OCI-LY1 (cell line): ENCODE measurements at regions not wholly inside any gene's neighbourhood (a gene's known extent, or its start where the extent isn't known, plus 50 kb on each side); places are given as distances from the start of the nearest gene placed in this dataset.

Experiments used
- EZH2 ChIP-seq: fragments of 200-600 bp; sonication (generic), shearing (Covaris generic); IDR thresholded peaks from 2 replicates; pipeline ENCODE4 v1.8.0; 2017; ENCODE audit warnings: borderline replicate concordance, mixed run types, mild to moderate bottlenecking, antibody characterized with exemption, low read length, moderate library complexity, mixed read lengths
- TF ChIP-seq, protein P1 (sequence below): fragments of 200-600 bp; sonication (generic), shearing (Covaris generic); IDR thresholded peaks from 2 replicates; pipeline ENCODE4 v1.5.1; 2017; ENCODE audit warnings: mild to moderate bottlenecking, antibody characterized with exemption, low read length, moderate library complexity, mixed read lengths

- TF ChIP-seq EZH2 = no peak
- TF ChIP-seq, protein P1, sequence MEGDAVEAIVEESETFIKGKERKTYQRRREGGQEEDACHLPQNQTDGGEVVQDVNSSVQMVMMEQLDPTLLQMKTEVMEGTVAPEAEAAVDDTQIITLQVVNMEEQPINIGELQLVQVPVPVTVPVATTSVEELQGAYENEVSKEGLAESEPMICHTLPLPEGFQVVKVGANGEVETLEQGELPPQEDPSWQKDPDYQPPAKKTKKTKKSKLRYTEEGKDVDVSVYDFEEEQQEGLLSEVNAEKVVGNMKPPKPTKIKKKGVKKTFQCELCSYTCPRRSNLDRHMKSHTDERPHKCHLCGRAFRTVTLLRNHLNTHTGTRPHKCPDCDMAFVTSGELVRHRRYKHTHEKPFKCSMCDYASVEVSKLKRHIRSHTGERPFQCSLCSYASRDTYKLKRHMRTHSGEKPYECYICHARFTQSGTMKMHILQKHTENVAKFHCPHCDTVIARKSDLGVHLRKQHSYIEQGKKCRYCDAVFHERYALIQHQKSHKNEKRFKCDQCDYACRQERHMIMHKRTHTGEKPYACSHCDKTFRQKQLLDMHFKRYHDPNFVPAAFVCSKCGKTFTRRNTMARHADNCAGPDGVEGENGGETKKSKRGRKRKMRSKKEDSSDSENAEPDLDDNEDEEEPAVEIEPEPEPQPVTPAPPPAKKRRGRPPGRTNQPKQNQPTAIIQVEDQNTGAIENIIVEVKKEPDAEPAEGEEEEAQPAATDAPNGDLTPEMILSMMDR = no peak
These were observed 557.2 kb upstream of the STXBP6 start for GRCh38 chr14:25607192-25607591.
